ENCODE measurements at regions not wholly inside any gene's neighbourhood (a gene's known extent, or its start where the extent isn't known, plus 50 kb on each side); places are given as distances from the start of the nearest gene placed in this dataset.
"Not testable (repeated sequence)": the region's sequence is repeated elsewhere in the genome, so short reads cannot be mapped to it uniquely, and the experiment has no call there.

DNA sequence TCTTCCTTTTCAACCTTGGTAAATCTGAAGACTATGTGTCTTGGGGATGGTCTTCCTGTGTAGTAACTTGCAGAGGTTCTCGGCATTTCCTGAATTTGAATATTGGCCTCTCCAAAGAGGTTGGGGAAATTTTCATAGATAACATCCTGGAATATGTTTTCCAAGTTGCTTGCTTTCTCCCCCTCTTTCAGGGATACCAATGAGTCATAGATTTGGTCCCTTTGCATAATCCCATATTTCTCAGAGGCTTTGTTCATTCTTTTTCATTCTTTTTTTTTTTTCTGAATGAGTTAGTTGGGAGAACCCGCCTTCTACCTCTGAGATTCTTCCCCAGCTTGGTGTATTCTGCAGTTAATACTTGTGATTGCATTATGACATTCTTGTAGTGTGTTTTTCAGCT is 549.2 kb upstream of the AMOT start:
- H3K36me3 Mint-ChIP-seq: no peaks in the 10 kb centered on the region
- H3K27ac Mint-ChIP-seq: no peak overlapping the region
- H3K4me1 Mint-ChIP-seq: no peaks in the 10 kb centered on the region
- no peak overlapping the region for H3K27ac ChIP-seq (ENCODE audit: low read depth, low read length)
- H3K36me3 ChIP-seq (ENCODE audit: control insufficient read depth in 2 of 3, insufficient read depth in 3 of 3, low read length in 3 of 3): no peaks in the 10 kb centered on the region
- H3K9me3 Mint-ChIP-seq: peaks cover 0 to 19% (median 3%) of the 10 kb centered on the region in 11 donors
- no peak for ATAC-seq
- no peak overlapping the region for H3K4me3 Mint-ChIP-seq
- H3K4me3 ChIP-seq (ENCODE audit: low read length): no peak overlapping the region
- H3K27me3 Mint-ChIP-seq: no peaks in the 10 kb centered on the region
- intact Hi-C loops (cut with micrococcal nuclease): no loop called here
- ChIA-PET CTCF (no interaction called here), POLR2A (no interaction called here)
- DNase-seq: no peak
- no peaks in the 10 kb centered on the region for H3K9me3 ChIP-seq (ENCODE audit: control insufficient read depth in 2 of 3, low read length in 3 of 3)
- no peaks in the 10 kb centered on the region for H3K27me3 ChIP-seq (ENCODE audit: control insufficient read depth in 2 of 2, insufficient read depth in 2 of 2, low read length in 2 of 2)
- no peaks in the 10 kb centered on the region for H3K4me1 ChIP-seq (ENCODE audit: control insufficient read depth in 2 of 2, insufficient read depth in 2 of 2, low read length in 2 of 2)

DNA sequence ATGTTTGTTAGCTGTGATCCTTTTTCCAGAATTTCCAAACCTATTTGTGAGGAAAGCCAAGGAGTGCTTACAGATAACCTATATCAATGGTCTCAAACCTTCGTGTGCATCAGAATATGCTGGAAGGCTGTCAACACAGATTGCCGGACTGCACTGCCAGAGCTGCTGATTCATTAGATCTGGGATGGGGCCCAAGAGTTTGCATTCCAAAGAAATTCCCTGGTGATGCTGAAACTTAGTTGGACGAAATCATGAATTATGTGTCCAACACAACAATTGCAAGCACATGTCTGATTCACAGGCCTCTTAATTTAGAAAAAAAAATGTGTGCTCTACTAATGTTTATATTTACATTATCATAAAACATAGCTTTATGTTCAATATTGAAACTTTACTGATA is 544.0 kb upstream of the AMOT start:
- no peak overlapping the region for H3K4me3 ChIP-seq (ENCODE audit: low read length)
- DNase-seq (no peak), ATAC-seq (no peak)
- Mint-ChIP-seq H3K9me3 (peaks cover 0 to 26% (median 4%) of the 10 kb centered on the region in 11 donors), H3K4me1 (no peaks in the 10 kb centered on the region), H3K27ac (no peak overlapping the region), H3K27me3 (no peaks in the 10 kb centered on the region), H3K36me3 (no peaks in the 10 kb centered on the region), H3K4me3 (no peak overlapping the region)
- H3K27ac ChIP-seq (ENCODE audit: low read depth, low read length): no peak overlapping the region
- no peaks in the 10 kb centered on the region for H3K36me3 ChIP-seq (ENCODE audit: control insufficient read depth in 2 of 3, insufficient read depth in 3 of 3, low read length in 3 of 3)
- CTCF ChIA-PET: no interaction called here
- H3K4me1 ChIP-seq (ENCODE audit: control insufficient read depth in 2 of 2, insufficient read depth in 2 of 2, low read length in 2 of 2): no peaks in the 10 kb centered on the region
- H3K27me3 ChIP-seq (ENCODE audit: control insufficient read depth in 2 of 2, insufficient read depth in 2 of 2, low read length in 2 of 2): no peaks in the 10 kb centered on the region
- intact Hi-C loops (cut with micrococcal nuclease): no loop called here
- no peaks in the 10 kb centered on the region for H3K9me3 ChIP-seq (ENCODE audit: control insufficient read depth in 2 of 3, low read length in 3 of 3)
- POLR2A ChIA-PET: no interaction called here

DNA sequence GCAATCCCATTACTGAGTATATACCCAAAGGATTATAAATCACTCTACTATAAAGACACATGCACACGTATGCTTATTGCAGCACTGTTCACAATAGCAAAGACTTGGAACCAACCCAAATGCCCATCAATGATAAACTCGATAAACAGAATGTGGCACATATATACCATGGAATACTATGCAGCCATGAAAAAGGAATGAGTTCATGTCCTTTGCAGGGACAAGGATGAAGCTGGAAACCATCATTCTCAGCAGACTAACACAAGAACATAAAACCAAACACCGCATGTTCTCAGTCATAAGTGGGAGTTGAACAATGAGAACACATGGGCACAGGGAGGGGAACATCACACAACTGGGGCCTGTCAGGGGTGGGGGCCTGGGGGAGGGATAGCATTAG is 532.8 kb upstream of the AMOT start:
- H3K4me1 Mint-ChIP-seq; H3K9me3 Mint-ChIP-seq; H3K27ac Mint-ChIP-seq; H3K27me3 Mint-ChIP-seq; intact Hi-C loops (cut with micrococcal nuclease); H3K4me1 ChIP-seq (ENCODE audit: control insufficient read depth in 2 of 2, insufficient read depth in 2 of 2, low read length in 2 of 2); H3K27me3 ChIP-seq (ENCODE audit: control insufficient read depth in 2 of 2, insufficient read depth in 2 of 2, low read length in 2 of 2); H3K4me3 ChIP-seq (ENCODE audit: low read length); ATAC-seq; POLR2A ChIA-PET; H3K9me3 ChIP-seq (ENCODE audit: control insufficient read depth in 2 of 3, low read length in 3 of 3); CTCF ChIA-PET; H3K27ac ChIP-seq (ENCODE audit: low read depth, low read length); H3K36me3 ChIP-seq (ENCODE audit: control insufficient read depth in 2 of 3, insufficient read depth in 3 of 3, low read length in 3 of 3); H3K4me3 Mint-ChIP-seq; DNase-seq; H3K36me3 Mint-ChIP-seq: not testable (repeated sequence)

DNA sequence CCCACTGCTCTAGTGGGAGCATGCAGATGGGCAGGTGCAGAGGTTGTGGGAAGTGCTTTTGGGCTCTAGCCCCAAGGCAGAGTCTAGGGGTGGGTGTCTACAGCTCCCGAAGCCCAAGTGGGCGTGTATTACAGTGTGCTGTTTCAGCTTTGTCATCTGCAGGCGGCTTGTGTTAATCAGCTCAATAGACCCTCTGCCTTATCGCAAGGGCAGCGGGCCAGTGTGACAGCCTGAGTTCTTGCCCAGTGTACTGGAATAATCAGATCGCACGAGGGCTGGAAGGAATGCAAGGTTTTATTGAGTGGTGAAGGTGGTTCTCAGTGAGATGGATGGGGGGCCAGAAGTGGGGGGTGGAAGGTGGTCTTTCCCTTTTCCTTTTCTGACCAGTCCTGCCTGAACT is 529.4 kb upstream of the AMOT start:
- H3K4me1 Mint-ChIP-seq: no peaks in the 10 kb centered on the region
- no peaks in the 10 kb centered on the region for H3K9me3 ChIP-seq (ENCODE audit: control insufficient read depth in 2 of 3, low read length in 3 of 3)
- H3K27me3 ChIP-seq (ENCODE audit: control insufficient read depth in 2 of 2, insufficient read depth in 2 of 2, low read length in 2 of 2): no peaks in the 10 kb centered on the region
- no peaks in the 10 kb centered on the region for H3K4me1 ChIP-seq (ENCODE audit: control insufficient read depth in 2 of 2, insufficient read depth in 2 of 2, low read length in 2 of 2)
- no peak overlapping the region for H3K27ac ChIP-seq (ENCODE audit: low read depth, low read length)
- H3K27ac Mint-ChIP-seq: no peak overlapping the region
- DNase-seq (no peak), ATAC-seq (no peak)
- POLR2A ChIA-PET: no interaction called here
- H3K4me3 Mint-ChIP-seq: no peak overlapping the region
- peaks cover 0 to 3% (median 0%) of the 10 kb centered on the region in 11 donors for H3K9me3 Mint-ChIP-seq
- CTCF ChIA-PET: no interaction called here
- no peak overlapping the region for H3K4me3 ChIP-seq (ENCODE audit: low read length)
- no peaks in the 10 kb centered on the region for H3K36me3 Mint-ChIP-seq
- H3K27me3 Mint-ChIP-seq: no peaks in the 10 kb centered on the region
- H3K36me3 ChIP-seq (ENCODE audit: control insufficient read depth in 2 of 3, insufficient read depth in 3 of 3, low read length in 3 of 3): no peaks in the 10 kb centered on the region
- intact Hi-C loops (cut with micrococcal nuclease): no loop called here

DNA sequence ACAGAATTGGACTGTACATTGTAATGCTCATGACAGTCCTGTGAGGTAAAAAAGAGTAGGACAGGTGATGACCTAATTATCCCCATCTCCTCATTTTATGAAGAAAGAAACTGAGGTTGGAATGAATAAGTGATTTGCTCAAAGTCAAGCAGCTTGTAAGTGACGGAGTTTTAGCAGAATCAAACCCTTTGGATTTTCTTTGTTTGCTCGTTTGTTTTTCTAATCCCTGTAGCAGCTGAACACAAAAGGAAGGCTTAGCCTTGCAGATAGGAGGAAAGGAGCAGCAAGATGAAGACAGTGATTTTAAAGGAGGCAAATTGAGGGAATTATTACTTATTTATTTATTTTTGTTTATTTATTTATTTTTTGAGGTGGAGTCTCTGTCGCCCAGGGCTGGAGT is 528.4 kb upstream of the AMOT start:
- CTCF ChIA-PET: no interaction called here

DNA sequence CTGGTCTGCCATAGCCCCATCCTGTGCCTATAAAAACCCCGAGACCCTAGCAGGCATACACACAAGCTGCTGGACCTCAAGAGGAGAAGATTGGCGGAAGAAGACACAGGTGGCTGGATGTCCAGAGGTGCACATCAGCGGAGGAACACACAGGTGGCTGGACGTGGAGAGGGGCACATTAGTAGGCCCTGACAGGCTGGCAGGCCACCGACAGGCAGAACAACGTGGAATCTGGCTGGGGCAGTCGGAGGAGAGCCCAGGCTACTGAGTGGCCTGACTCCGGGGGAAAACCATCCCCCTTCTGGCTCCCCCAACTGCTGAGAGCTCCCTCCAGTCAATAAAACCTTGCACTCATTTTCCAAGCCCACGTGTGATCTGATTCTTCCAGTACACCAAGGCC is 512.5 kb upstream of the AMOT start:
- Histone ChIP-seq H3K27me3 (ENCODE audit: control insufficient read depth in 2 of 2, insufficient read depth in 2 of 2, low read length in 2 of 2) (no peaks in the 10 kb centered on the region), H3K9me3 (ENCODE audit: control insufficient read depth in 2 of 3, low read length in 3 of 3) (no peaks in the 10 kb centered on the region), H3K4me3 (ENCODE audit: low read length) (no peak overlapping the region), H3K27ac (ENCODE audit: low read depth, low read length) (no peak overlapping the region), H3K4me1 (ENCODE audit: control insufficient read depth in 2 of 2, insufficient read depth in 2 of 2, low read length in 2 of 2) (no peaks in the 10 kb centered on the region), H3K36me3 (ENCODE audit: control insufficient read depth in 2 of 3, insufficient read depth in 3 of 3, low read length in 3 of 3) (no peaks in the 10 kb centered on the region)
- Mint-ChIP-seq H3K4me1 (no peaks in the 10 kb centered on the region), H3K4me3 (no peak overlapping the region), H3K9me3 (peaks cover 0 to 5% (median 0%) of the 10 kb centered on the region in 11 donors), H3K27me3 (no peaks in the 10 kb centered on the region), H3K27ac (no peak overlapping the region), H3K36me3 (no peaks in the 10 kb centered on the region)
- ChIA-PET POLR2A (no interaction called here), CTCF (no interaction called here)
- no peak for DNase-seq
- ATAC-seq: no peak
- intact Hi-C loops (cut with micrococcal nuclease): no loop called here

More for the DNA sequence above, 528.4 kb upstream of the AMOT start:
- ATAC-seq (no peak), DNase-seq (no peak)
- Histone ChIP-seq H3K27ac (ENCODE audit: low read depth, low read length) (no peak overlapping the region), H3K36me3 (ENCODE audit: control insufficient read depth in 2 of 3, insufficient read depth in 3 of 3, low read length in 3 of 3) (no peaks in the 10 kb centered on the region), H3K4me1 (ENCODE audit: control insufficient read depth in 2 of 2, insufficient read depth in 2 of 2, low read length in 2 of 2) (no peaks in the 10 kb centered on the region), H3K9me3 (ENCODE audit: control insufficient read depth in 2 of 3, low read length in 3 of 3) (no peaks in the 10 kb centered on the region), H3K27me3 (ENCODE audit: control insufficient read depth in 2 of 2, insufficient read depth in 2 of 2, low read length in 2 of 2) (no peaks in the 10 kb centered on the region), H3K4me3 (ENCODE audit: low read length) (no peak overlapping the region)
- no peak overlapping the region for H3K27ac Mint-ChIP-seq
- no peaks in the 10 kb centered on the region for H3K36me3 Mint-ChIP-seq
- POLR2A ChIA-PET: no interaction called here
- intact Hi-C loops (cut with micrococcal nuclease): no loop called here
- H3K9me3 Mint-ChIP-seq: peaks cover 0 to 9% (median 5%) of the 10 kb centered on the region in 11 donors
- no peaks in the 10 kb centered on the region for H3K4me1 Mint-ChIP-seq
- H3K4me3 Mint-ChIP-seq: no peak overlapping the region
- no peaks in the 10 kb centered on the region for H3K27me3 Mint-ChIP-seq

DNA sequence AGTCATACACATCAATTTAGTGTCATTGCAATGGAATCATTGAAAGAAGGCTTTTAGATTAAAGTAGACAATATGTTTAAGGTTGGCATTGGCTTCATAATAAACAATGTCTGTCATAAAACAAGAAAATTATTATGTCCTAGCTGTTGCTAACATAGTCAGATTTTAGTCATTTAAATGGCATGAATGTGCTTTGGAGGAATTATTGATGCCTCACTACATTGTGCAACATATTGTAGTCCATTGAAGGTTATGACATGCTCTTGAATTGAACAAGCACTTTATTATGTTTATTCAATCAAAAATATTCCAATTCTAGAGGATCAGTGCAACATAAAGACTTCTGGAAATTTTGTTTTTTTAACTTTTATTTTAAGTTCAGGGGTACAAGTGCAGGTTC is 489.8 kb upstream of the AMOT start:
- H3K4me1 Mint-ChIP-seq: no peaks in the 10 kb centered on the region
- H3K27ac Mint-ChIP-seq: no peak overlapping the region
- peaks cover 0 to 2% (median 0%) of the 10 kb centered on the region in 11 donors for H3K9me3 Mint-ChIP-seq
- no peaks in the 10 kb centered on the region for H3K4me1 ChIP-seq (ENCODE audit: control insufficient read depth in 2 of 2, insufficient read depth in 2 of 2, low read length in 2 of 2)
- ATAC-seq: no peak
- no peak overlapping the region for H3K27ac ChIP-seq (ENCODE audit: low read depth, low read length)
- no peaks in the 10 kb centered on the region for H3K36me3 Mint-ChIP-seq
- no peaks in the 10 kb centered on the region for H3K27me3 Mint-ChIP-seq
- ChIA-PET CTCF (no interaction called here), POLR2A (no interaction called here)
- no peaks in the 10 kb centered on the region for H3K27me3 ChIP-seq (ENCODE audit: control insufficient read depth in 2 of 2, insufficient read depth in 2 of 2, low read length in 2 of 2)
- no peak for DNase-seq
- intact Hi-C loops (cut with micrococcal nuclease): no loop called here
- H3K4me3 Mint-ChIP-seq: no peak overlapping the region
- H3K9me3 ChIP-seq (ENCODE audit: control insufficient read depth in 2 of 3, low read length in 3 of 3): no peaks in the 10 kb centered on the region
- no peak overlapping the region for H3K4me3 ChIP-seq (ENCODE audit: low read length)
- H3K36me3 ChIP-seq (ENCODE audit: control insufficient read depth in 2 of 3, insufficient read depth in 3 of 3, low read length in 3 of 3): no peaks in the 10 kb centered on the region
